ENCODE measurements at regions not wholly inside any gene's neighbourhood (a gene's known extent, or its start where the extent isn't known, plus 50 kb on each side); places are given as distances from the start of the nearest gene placed in this dataset.
"Not testable (repeated sequence)": the region's sequence is repeated elsewhere in the genome, so short reads cannot be mapped to it uniquely, and the experiment has no call there.

DNA sequence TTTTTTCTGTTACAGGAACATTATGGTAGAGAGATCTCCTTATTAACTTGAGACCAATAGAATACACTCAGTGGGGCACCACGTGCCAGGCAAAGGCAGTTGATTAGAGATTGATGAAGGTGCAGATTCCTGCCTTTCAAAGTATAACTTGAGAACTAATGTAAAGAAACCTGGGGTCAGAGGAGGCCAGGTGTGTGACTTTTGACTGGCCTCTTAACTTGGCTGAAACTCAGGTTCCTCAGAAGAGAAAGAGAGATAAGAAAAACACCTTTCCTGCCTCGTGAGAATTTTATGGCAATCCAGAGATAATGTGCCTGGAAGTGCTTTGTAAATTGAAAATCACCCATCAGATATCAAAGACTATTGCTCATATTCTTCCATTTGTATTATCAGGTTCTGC, 110.7 kb upstream of the GZMB start:
- DNase-seq: no peak

DNA sequence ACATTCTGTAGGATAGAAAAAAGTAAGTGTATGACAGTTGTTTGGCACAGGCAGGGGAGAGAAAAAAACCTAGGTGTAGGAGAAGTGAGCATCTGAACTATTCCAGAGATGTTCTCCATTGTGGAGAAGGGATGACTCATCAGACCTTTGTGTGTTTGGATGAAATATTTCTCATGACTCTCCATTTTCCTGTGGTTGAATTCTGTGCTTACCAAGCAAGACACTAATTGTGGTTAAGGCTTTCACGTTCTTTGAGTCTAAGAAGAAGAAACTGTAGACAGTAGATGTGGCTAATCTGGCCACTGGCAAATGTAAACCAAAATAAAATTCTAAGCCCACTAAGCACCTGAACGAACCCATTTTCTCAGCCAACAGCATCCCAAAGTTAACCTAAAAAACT, 107.9 kb upstream of the GZMB start:
- DNase-seq: no peak

DNA sequence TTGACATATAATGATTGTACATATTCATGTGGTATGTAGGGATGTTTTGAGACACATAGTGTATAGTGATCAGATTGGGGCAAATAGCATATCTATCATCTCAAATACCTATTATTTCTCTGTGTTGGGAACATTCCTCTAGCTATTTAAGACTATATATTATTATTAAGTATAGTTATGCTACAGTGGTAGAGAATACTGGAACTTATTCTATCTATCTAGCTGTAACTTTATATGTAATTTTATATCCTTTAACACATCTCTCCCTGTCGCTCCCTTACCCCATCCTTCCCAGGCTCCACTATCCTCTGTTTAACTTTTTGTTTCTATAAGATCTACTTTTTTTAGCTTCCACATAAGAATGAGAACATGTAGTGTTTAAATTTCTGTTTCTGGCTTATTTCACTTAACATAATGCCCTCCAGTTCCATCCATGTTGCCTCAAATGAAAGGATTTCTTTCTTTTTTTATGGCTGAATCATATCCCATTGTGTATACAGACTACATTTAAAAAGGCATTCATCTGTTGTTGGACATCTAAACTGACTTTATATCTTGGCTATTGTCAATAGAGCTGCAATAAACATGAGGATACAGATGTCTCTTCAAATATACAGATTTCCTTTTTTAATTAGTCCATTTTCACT, 102.1 kb upstream of the GZMB start:
- DNase-seq: no peak

DNA sequence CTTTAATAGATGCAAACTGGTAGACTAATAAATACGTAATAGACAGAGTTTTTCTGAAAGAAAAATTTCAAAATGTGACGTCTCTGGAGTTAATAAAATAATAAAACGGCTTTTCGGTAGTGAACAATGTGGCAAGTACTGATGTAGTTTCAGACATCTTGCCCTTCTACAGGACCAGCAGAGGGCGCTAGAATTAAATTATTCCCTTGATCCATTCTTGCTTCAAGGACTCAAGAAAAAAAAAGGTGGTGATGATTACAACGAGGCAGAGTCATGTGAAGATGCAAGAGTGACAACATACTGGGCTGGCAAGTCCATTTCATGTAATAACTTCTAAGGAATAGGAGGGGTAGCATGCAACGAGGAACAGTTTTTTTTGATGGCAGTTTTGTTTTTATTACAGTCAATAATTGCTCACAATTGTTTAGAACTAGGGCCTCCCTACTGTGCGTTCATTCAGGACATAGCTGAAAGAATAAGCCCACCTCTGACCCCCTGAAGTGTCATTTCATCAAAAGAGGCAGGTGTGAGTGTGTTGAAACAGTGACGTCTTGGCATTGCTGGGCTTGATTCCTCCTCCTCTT, 101.0 kb upstream of the GZMB start:
- DNase-seq: peak; percentile 83

DNA sequence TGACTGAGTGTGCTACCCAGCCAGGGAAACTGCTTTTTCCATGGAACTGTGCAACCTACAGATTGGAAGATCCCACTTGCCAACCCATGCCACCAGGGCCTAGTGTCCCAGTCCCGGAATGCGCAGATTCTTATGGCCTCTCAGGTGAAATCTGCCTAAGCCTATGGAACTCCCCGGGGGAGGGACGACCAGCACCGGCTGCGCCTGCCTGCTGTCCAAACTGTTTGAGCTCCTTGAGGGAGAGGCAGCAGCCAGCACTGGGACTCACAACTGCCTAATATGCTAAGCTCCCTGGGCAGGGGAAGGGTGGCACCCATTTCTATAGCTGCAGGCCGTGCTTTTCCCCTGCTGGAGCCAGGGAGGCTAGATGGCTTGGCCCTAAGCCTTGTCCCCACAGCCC, 92.5 kb upstream of the GZMB start:
- no peak for DNase-seq

DNA sequence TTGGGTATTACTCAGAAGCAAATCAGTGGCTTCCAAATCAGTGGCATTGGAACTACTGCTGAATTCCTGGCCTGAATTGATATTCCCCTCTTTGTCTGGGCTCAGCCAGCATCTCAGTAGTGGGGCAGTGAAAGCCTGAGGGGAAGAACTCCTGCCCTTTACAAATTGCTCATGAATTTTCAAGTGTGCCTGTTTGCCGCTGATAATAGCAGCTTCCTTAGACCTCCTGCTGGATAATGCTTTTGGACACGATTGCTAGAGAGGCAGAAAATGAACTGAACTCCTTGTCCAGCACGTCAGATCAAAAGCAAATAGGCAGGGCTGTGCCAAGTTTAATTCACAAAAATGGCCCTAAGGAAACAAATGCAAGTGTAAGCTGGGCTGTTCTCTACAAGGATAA, 91.3 kb upstream of the GZMB start:
- DNase-seq: no peak

DNA sequence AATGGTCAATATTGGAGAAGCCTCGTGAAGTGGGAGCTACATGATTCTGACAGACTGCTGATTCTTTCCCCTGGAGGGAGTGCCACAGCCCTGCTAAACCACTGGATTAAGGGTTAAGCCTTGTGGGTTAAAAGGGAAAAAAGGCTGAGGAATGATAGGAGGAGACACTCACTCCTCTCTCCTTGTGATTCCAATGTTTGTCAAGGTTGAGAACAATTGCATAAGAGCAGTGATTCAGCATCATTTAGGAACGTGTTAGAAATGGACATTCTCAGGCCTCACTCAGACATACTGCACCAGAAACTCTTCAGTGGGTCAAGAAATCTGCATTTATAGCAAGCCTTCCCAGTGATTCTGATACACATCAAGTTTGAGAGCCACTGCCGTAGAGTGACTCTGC, 87.8 kb upstream of the GZMB start:
- DNase-seq: no peak

DNA sequence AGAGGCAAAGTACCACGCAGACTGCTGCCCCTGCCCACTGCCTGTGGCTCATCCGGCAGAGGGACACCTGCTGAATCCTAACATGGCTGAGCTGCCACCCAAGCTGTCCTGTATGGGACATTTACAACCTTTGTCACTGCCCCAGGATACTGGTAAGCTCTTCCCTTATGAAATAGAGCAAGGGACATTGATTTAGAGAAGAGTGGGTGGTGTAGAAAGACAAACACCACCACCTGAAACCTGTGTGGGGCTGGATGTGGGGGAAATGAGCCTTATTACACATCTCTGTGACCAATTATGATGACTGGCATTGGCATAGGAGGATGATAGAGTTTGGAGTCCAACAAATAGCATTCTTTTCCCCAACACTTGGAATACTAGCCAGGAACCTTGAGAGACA, 81.2 kb upstream of the GZMB start:
- no peak for DNase-seq

DNA sequence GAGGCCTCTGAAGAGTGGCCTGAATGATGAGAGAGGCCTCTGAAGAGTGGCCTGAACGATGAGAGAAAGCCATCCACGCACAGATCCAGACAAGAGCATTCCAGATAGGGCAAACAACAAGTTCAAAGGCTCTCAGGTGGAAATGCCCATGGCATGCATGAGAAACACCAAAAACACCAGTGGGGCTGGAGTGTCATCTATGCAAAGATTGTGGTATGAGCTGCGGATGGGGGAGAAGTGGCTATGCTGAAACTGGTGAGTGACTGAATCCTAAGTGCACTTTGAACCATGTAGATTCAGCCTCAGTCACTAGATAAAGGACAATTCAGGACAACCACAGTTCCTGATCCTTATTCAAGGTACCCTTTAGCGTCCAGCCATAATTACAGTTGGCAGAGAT, 79.4 kb upstream of the GZMB start:
- no peak for DNase-seq

DNA sequence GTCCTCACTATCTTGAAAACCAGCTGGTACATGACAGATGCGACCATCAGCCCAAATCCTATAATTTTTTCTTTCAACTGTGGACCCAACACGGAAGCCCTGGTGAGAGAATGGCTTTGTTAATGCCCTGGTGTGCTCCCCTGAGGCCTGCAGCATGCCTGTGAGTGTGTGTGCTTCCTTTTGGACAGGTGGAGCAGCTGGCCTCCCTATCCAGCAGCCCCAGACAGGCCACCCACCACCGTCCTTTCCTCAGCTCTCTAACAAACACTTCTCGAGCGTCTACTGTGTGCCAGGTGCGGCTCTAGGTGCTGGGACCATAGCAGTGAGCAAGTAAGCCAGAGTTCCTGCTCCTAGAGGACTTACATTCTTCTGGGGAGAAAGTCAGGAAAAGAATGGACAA, 78.9 kb upstream of the GZMB start:
- DNase-seq: no peak

DNA sequence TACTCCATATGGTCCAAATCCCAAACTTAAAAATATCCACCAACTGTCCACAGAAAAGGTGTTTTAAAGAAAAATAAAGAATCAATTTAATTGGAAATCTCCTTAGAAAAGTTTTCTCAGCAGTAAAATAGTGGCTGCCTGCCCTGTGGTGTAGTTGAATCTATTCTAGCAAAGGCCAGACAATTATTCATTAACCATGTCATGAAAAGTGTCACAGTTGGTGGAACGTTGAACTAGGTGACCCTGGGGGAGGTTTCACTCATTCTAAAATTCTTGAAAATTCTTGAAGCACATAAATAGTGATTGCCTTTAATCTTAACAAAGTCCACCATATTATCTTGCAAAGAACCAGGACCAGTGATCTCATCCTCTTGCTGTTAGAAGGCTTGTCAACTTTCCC, 78.4 kb upstream of the GZMB start:
- DNase-seq: no peak

DNA sequence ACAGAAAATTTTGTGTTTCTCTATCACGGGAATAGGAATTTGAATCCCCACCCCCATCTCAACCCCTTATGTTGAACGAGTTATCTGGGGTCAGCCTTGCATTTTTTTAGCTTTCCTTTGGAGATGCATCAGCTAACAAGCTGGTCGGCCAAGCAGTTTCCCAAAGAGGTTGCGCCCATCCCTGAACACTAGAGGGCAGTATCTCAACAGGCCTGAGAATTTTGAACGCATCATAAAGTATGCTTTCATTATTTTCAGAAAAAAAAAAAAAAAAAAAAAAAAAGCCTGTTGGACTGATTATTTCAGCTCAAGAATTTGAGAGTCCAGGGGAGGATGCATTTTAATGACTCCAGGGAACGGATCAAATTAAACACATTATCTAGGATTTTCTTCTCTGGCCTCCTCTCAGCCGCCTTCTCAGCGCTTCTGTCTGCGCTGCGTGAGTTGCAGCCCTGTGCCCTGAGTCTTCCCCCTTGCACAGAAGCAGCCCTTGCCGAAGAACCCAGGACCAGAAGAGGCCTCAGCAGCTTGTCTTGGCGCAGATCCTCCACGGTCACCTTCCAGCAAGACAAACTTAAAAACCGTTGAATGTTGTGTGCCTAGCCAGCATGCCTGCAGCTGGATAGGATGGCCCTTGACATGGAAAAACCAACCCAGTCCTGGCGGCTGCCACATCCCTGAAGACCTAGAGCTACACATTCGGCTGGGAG, 76.6 kb upstream of the GZMB start:
- DNase-seq: peak; percentile 65

DNA sequence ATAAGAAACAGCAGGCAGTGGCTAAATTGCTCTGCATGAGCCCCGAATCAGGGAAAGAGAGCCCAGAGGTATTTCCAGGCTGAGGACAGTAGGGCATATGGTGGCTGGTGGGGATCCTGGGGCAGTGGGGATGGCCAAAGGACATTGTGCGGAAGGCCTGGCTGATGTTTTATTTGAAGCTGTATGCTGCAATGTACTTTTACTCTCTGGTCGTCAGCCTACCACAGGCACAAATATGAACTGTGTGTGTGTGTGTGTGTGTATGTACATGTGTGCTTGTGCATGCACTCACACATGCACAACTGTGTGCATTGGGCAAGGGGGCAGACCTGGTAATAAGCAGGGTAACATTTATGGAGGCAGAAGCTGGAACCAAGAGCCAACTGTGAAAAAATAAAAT, 74.7 kb upstream of the GZMB start:
- no peak for DNase-seq

DNA sequence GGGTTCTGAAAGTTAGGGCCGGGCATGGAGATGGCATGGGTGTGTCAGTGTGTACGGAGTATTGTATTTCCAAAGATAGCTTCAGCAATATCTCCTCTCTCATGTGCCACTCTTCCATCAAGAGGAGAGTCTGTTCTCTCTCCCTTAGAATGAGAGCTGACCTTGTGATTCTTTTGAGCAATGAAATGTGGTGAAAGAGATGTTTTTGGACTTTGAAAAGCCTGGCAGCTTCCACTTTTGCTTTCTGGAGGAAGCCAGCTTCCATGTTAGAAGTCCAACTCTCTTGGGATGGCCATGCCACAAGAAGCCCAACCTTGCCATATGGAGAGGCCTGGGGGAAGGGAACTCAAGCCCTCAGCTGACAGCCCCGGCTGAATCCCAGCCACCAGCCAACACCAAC, 72.4 kb upstream of the GZMB start:
- no peak for DNase-seq

DNA sequence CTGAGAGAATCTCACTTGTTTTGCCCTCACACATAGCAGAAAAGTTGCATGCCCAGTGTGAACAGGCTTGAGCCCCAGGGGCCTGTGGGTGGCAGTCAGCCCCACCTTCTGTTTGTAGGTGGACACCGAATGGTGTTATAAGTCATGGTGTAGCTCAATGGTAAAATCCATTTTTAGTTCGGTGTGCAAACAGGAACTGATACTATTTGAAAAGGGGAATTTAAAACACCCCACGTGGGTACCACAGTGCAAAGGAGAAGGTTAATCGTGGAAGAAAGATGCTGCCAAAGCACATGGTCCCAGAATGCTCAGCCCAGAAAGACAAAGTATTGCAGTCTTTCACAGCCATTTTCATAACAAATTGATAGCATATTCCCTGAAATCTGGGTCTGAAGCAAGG, 71.8 kb upstream of the GZMB start:
- no peak for DNase-seq

DNA sequence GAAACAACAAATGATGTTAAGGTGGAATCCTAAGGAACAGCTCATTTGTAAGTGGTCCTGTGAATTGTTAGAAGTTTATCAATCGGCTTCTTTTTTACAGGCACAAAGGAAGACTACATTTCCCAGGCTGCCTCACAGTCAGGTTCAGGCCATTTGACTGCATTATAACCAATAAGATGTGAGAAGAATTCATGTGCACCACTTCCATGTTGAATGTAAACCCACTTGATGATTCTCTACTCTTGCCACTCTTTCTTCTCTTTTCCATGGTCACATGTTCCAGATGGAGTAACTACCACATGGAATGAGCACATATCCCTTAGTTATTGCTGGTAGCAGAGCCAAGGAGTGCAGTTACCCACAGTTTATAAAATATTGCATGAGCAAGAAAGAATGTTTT, 67.1 kb upstream of the GZMB start:
- no peak for DNase-seq

DNA sequence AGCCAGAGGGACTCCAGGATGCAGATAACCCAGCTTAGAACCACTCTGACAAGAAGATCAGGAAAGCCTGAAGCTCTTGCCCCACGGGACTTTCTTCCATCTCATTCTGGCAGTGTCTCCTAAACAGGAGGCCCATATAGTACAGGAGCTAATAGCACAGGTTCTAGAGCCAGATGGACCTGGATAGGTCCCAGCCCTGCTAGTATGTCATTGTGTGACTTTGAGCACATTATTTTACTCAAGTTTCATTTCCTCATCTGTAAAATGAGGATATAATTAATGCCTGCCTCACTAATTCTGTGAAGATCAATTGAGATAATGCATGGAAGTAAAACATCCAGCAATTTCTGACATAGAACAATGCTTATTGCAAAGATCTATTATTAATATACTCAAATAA, 66.5 kb upstream of the GZMB start:
- no peak for DNase-seq

DNA sequence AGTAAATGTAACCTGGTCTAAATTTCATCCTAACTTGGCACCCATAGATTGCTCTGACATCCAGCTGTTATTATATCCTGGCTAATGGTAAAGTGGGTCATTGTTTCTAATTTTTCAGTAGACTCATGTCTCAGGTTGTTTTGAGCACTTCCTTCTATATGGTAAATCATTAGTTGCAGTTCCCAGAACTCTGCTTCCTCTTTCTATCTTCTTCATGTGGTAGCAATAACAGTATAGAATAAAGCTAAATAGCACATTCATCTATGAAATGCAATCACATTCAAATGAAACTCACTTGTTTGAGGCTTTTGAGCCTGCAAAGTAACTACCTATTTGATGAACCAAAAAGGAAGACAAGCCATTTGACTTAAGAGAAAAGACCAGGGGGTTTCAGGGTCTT, 65.1 kb upstream of the GZMB start:
- DNase-seq: peak; percentile 61

DNA sequence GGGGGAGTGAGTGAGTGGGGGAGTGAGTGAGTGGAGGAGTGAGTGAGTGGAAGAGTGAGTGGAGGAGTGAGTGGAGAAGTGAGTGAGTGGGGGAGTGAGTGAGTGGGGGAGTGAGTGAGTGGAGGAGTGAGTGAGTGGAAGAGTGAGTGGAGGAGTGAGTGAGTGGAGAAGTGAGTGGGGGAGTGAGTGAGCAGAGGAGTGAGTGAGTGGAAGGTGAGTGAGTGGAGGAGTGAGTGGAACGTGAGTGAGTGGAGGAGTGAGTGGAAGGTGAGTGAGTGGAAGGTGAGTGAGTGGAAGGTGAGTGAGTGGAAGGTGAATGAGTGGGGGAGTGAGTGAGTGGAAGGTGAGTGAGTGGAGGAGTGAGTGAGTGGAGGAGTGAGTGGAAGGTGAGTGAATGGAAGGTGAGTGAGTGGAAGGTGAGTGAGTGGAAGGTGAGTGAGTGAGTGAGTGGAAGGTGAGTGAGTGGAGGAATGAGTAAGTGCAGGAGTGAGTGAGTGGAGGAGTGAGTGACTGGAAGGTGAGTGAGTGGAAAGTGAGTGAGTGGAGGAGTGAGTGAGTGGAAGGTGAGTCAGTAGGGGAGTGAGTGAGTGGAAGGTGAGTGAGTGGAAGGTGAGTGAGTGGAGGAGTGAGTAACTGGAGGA, 62.4 kb upstream of the GZMB start:
- DNase-seq: not testable (repeated sequence)

DNA sequence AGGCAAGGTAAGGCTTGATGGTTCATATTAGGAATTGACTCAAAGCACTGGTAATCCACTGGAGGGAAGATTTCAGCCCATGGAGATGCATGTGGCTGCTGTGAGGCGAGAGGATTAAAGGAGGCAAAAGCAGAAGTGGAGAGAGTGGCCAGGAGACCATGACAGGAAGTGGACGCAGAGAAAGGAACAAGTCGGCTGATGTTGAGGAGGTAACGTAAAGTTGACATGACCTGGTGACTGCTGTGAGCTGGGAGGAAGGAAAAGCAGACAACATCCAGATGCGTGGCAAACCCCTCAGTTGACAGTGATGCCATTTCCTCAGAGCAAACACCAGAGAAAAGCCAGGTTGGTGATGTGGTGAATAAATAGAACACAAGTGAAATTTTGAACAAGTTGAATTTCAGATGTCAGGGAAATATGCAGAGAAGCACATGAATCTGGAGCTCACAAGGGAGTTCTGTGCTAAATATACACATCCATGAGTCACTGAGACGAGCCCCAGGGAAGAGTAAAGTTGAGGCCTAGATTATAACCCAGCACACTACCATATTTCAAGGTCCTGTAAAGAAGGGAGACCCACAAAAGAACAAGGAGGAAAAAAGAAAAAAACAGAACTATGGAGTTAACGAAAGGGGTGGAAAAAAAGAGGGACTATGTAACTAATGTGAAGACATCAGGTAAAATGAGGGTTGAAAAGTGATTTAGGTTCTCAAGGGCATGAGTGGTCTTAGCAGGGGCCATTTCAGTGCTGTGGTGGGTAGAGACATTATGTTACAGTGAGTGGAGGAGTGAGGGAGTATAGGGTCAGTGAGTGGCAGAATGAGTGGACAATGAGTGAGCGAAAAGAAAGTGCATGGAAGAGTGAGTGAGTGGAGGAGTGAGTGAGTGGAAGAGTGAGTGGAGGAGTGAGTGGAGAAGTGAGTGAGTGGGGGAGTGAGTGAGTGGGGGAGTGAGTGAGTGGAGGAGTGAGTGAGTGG, 61.6 kb upstream of the GZMB start:
- DNase-seq: peak; percentile 6

DNA sequence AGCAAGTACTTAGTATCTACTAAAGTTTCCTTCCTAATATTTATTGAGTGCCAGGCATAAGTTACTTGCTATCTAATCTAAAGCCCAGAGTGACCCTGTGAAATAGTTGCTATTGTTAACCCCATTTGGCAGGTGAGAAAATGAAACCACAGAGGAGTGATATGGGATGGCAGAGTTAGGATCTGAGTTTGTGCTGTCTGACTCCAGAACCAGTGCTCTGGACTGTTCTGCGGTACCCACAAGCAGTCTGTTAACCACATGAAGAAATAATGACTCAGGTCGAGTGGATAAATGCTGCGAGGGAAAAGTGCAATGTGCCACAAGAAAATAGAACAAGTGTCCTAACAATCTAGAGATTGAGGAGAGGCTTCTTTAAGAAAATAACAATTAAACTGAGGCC, 60.7 kb upstream of the GZMB start:
- no peak for DNase-seq

DNA sequence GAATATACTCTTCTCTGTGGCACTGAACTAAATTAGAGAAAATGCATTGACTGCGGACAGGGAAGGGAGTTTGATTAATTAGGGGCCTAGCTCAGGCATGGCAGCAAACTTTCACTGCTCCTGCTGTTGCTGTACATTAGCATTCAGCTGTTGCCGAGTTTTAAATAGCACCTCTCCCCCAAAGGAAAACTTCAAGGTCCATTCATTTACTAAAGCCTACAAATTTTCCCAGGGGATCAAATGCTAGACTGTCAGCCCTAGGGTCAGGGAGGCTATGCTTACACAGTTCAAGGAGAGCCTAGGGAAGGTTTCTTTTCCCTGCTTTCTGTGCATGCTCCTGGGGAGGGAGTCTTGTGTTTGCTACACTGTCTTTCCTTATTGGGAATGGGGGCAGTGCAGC, 60.0 kb upstream of the GZMB start:
- DNase-seq: no peak

DNA sequence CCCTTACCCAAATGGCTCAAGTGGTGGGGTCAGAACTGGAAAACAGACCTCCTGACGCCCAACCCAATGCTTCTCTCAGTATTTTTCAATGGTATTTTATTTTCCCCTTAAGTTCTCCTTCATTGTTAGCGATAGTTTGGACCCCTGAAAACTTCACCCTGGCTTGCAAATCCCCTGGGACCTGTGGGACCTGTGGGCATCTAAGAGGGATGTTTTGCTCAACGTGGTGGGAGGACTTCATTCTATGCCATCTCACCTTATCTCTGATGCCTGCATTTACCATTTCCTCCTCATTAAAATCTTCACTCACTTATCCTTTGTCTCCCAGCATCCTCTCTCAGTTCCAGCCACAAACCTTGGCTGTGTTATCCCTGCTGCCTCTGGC, 59.4 kb upstream of the GZMB start:
- DNase-seq: no peak
